Nephron (organoid): ENCODE measurements at regions not wholly inside any gene's neighbourhood (a gene's known extent, or its start where the extent isn't known, plus 50 kb on each side); places are given as distances from the start of the nearest gene placed in this dataset.
A peak's percentile ranks its signal among the peaks of the same experiment; 100 is the strongest.

ENCODE experiments used
- H3K27ac Mint-ChIP-seq, 3 experiments: 2 replicates each; pipeline ENCODE4 v1.8.0; 2020; ENCODE audit warnings: mixed read lengths in 3 of 3, mild to moderate bottlenecking in 2 of 3, moderate library complexity in 1 of 3
- H3K27me3 Mint-ChIP-seq: 2 replicates; pipeline ENCODE4 v1.8.0; 2021; ENCODE audit warnings: low read depth, mild to moderate bottlenecking, moderate library complexity, mixed read lengths
- H3K36me3 Mint-ChIP-seq: 2 replicates; pipeline ENCODE4 v1.8.0; 2020; ENCODE audit warnings: low read depth, mixed read lengths
- H3K4me1 Mint-ChIP-seq: 2 replicates; pipeline ENCODE4 v1.8.0; 2020; ENCODE audit warnings: mixed read lengths
- H3K4me3 Mint-ChIP-seq, 3 experiments: 2 replicates each; pipeline ENCODE4 v1.8.0; 2020; ENCODE audit warnings: mild to moderate bottlenecking in 3 of 3, mixed read lengths in 3 of 3, moderate library complexity in 2 of 3
- H3K9me3 Mint-ChIP-seq: 2 replicates; pipeline ENCODE4 v1.8.0; 2020; ENCODE audit warnings: mixed read lengths
- TF ChIP-seq, protein P1 (sequence below), 3 experiments: fragments of 200-600 bp; sonication (generic); IDR thresholded peaks; one replicate each; pipeline ENCODE4 v1.5.0; 2021; ENCODE audit warnings: antibody characterized with exemption in 3 of 3; ENCODE audit not compliant: unreplicated experiment in 3 of 3

DNA sequence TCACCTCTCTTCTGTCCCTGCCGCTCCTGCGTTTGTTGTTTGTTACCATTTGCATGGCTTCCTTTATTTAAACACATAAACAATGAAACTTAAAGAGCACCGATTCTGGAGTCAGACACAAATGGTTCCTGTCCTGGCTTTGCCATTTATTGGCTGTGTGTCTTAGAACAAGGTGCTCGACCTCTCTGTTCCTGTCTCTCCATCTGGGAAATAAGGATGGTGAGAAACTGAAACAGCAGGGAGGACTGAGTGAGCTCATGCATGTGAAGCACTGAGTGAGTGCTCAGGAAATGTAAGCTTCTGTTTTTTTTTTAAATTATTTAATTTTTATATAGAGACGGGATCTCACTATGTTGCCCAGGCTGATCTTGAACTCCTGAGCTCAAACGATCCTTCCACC is 148.2 kb upstream of the WNT4 start:
- TF ChIP-seq, protein P1, sequence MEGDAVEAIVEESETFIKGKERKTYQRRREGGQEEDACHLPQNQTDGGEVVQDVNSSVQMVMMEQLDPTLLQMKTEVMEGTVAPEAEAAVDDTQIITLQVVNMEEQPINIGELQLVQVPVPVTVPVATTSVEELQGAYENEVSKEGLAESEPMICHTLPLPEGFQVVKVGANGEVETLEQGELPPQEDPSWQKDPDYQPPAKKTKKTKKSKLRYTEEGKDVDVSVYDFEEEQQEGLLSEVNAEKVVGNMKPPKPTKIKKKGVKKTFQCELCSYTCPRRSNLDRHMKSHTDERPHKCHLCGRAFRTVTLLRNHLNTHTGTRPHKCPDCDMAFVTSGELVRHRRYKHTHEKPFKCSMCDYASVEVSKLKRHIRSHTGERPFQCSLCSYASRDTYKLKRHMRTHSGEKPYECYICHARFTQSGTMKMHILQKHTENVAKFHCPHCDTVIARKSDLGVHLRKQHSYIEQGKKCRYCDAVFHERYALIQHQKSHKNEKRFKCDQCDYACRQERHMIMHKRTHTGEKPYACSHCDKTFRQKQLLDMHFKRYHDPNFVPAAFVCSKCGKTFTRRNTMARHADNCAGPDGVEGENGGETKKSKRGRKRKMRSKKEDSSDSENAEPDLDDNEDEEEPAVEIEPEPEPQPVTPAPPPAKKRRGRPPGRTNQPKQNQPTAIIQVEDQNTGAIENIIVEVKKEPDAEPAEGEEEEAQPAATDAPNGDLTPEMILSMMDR (IDR thresholded peaks at IDR 0.05; ENCODE audit: unreplicated experiment in 3 of 3), result no peak
- Mint-ChIP-seq H3K36me3 (no peaks in the 10 kb centered on the region), H3K9me3 (no peaks in the 10 kb centered on the region), H3K27ac (peak overlapping the region; percentile 6 to 62 (median 42)), H3K4me3 (no peak overlapping the region), H3K4me1 (peaks cover 33% of the 10 kb centered on the region), H3K27me3 (peaks cover 13% of the 10 kb centered on the region)

- TF ChIP-seq, protein P1 (IDR thresholded peaks at IDR 0.05; ENCODE audit: unreplicated experiment in 3 of 3), result no peak
- Mint-ChIP-seq H3K36me3 (no peaks in the 10 kb centered on the region), H3K4me1 (peaks cover 33% of the 10 kb centered on the region), H3K9me3 (no peaks in the 10 kb centered on the region), H3K27ac (peak overlapping the region; percentile 6 to 62 (median 42)), H3K27me3 (peaks cover 13% of the 10 kb centered on the region), H3K4me3 (no peak overlapping the region)
Observed at GRCh38 chr1:22291494-22291893, 148.6 kb upstream of the WNT4 start.

GRCh38 chr1:22292011-22292788 is 149.3 kb upstream of the WNT4 start:
- TF ChIP-seq, protein P1 (IDR thresholded peaks at IDR 0.05; ENCODE audit: unreplicated experiment in 3 of 3), result no peak
- peak overlapping the region in 2 of 3 experiments; percentile 42 to 62 for H3K27ac Mint-ChIP-seq

DNA sequence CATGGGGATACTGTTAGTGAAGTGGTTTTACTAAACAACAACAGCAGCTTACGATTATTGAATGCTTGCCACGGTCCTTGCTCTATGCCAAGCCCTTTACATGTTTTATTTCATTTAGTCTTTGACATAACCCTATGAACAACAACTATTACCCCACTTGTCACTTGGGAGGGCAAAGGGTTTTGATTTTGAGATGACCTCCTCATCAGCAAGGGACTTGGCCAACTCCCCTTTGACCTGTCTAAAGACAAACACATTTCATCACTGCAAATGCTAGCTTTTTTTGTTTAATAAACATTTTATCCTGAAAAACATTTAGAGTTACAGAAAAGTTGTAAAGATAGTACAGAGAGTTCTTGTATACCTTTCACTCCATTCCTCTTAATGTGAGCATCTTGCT is 152.5 kb upstream of the WNT4 start:
- Mint-ChIP-seq H3K27ac (no peak overlapping the region), H3K4me1 (peaks cover 19% of the 10 kb centered on the region), H3K36me3 (no peaks in the 10 kb centered on the region), H3K9me3 (peaks cover 5% of the 10 kb centered on the region), H3K27me3 (peaks cover 16% of the 10 kb centered on the region), H3K4me3 (no peak overlapping the region)
- TF ChIP-seq, protein P1 (IDR thresholded peaks at IDR 0.05; ENCODE audit: unreplicated experiment in 3 of 3), result no peak

More at GRCh38 chr1:22292011-22292788, 149.3 kb upstream of the WNT4 start:
- Mint-ChIP-seq H3K4me1 (peaks cover 33% of the 10 kb centered on the region), H3K4me3 (no peak overlapping the region), H3K9me3 (no peaks in the 10 kb centered on the region), H3K27me3 (peaks cover 13% of the 10 kb centered on the region), H3K36me3 (no peaks in the 10 kb centered on the region)

DNA sequence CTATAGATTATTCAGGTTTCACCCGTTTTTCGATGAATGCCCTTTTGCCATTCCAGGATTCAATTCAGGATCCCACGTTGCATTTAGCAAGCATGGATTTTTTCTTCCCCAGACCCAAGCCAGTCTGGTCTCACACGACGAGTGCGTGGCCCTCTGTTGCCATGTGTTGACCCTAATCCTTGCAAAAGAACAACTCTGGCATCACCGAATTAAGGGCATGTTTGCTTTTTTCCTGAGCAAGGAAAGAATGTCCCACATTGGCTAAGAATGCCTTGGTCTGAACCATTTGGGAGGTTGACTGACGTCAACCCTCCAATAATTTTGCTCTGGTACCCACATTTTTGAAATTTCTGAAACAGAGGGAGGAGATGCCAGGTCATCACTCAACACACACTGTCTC is 153.0 kb upstream of the WNT4 start:
- H3K27ac Mint-ChIP-seq, result peak overlapping the region in 1 of 3 experiments; percentile 20
- no peak overlapping the region for H3K4me3 Mint-ChIP-seq
- peaks cover 16% of the 10 kb centered on the region for H3K27me3 Mint-ChIP-seq
- no peaks in the 10 kb centered on the region for H3K36me3 Mint-ChIP-seq
- peaks cover 7% of the 10 kb centered on the region for H3K9me3 Mint-ChIP-seq
- peaks cover 19% of the 10 kb centered on the region for H3K4me1 Mint-ChIP-seq
- TF ChIP-seq, protein P1 (IDR thresholded peaks at IDR 0.05; ENCODE audit: unreplicated experiment in 3 of 3), result no peak
